Type B pancreatic cell (in vitro differentiated cells): ENCODE measurements at regions not wholly inside any gene's neighbourhood (a gene's known extent, or its start where the extent isn't known, plus 50 kb on each side); places are given as distances from the start of the nearest gene placed in this dataset.

Experiments
- DNase-seq: peaks from one replicate; pipeline ENCODE4 v3.0.0; 2021; ENCODE audit warnings: mixed read lengths; ENCODE audit not compliant: unreplicated experiment; ENCODE audit errors: extremely low spot score
- H3K27ac Mint-ChIP-seq: 2 replicates; pipeline ENCODE4 v1.8.0; 2021; ENCODE audit warnings: mild to moderate bottlenecking, mixed read lengths
- H3K27me3 Mint-ChIP-seq: 2 replicates; pipeline ENCODE4 v1.8.0; 2021; ENCODE audit warnings: mixed read lengths
- H3K36me3 Mint-ChIP-seq: 2 replicates; pipeline ENCODE4 v1.8.0; 2021; ENCODE audit warnings: mixed read lengths
- H3K4me1 Mint-ChIP-seq: one replicate; pipeline ENCODE4 v1.8.0; 2021; ENCODE audit warnings: mixed read lengths; ENCODE audit not compliant: unreplicated experiment
- H3K4me3 Mint-ChIP-seq: 2 replicates; pipeline ENCODE4 v1.8.0; 2021; ENCODE audit warnings: mild to moderate bottlenecking, mixed read lengths
- H3K9me3 Mint-ChIP-seq: 2 replicates; pipeline ENCODE4 v1.8.0; 2021; ENCODE audit warnings: mixed read lengths
- TF ChIP-seq, protein P1 (sequence below): fragments of 200-600 bp; sonication (generic); conservative IDR thresholded peaks from 2 replicates; pipeline ENCODE4 v1.5.0; 2021; ENCODE audit warnings: antibody characterized with exemption, mild to moderate bottlenecking

DNA sequence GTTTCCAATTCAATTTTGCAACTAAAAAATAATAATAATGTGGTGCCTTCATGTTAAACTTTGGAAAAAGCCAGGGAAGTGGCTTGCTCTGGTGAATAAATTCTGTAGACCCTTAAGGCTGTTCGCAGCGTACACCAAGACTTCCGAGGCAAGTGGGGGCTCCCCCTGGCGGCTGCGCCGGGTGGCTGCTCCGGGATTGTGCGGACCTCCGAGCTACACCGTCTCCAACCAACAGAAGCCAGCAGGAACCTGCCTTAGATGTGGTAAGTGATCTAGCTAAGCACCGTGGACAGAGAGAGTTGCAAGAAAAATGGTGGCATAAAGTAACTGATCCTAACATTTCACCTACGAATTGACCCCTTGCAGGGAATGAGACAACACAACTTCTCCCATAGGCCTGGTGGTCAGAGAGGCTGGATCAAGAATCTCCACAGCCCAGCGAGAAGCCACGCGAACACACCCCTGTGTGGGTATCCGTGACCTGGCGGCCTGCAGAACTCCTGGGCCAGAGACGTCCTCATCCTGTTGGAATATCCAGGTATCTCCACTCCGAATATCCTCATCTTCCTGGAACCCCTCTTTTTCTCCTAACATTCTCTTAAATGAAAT is 69.6 kb downstream of the TBXT start:
- H3K4me3 Mint-ChIP-seq: peak overlapping the region; percentile 85
- peaks cover 6% of the 10 kb centered on the region for H3K9me3 Mint-ChIP-seq
- H3K36me3 Mint-ChIP-seq: no peaks in the 10 kb centered on the region
- no peak overlapping the region for H3K27ac Mint-ChIP-seq
- no peaks in the 10 kb centered on the region for H3K4me1 Mint-ChIP-seq
- peaks cover 21% of the 10 kb centered on the region for H3K27me3 Mint-ChIP-seq
- TF ChIP-seq, protein P1, sequence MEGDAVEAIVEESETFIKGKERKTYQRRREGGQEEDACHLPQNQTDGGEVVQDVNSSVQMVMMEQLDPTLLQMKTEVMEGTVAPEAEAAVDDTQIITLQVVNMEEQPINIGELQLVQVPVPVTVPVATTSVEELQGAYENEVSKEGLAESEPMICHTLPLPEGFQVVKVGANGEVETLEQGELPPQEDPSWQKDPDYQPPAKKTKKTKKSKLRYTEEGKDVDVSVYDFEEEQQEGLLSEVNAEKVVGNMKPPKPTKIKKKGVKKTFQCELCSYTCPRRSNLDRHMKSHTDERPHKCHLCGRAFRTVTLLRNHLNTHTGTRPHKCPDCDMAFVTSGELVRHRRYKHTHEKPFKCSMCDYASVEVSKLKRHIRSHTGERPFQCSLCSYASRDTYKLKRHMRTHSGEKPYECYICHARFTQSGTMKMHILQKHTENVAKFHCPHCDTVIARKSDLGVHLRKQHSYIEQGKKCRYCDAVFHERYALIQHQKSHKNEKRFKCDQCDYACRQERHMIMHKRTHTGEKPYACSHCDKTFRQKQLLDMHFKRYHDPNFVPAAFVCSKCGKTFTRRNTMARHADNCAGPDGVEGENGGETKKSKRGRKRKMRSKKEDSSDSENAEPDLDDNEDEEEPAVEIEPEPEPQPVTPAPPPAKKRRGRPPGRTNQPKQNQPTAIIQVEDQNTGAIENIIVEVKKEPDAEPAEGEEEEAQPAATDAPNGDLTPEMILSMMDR: peak; percentile 98
- peak; percentile 87 for DNase-seq

DNA sequence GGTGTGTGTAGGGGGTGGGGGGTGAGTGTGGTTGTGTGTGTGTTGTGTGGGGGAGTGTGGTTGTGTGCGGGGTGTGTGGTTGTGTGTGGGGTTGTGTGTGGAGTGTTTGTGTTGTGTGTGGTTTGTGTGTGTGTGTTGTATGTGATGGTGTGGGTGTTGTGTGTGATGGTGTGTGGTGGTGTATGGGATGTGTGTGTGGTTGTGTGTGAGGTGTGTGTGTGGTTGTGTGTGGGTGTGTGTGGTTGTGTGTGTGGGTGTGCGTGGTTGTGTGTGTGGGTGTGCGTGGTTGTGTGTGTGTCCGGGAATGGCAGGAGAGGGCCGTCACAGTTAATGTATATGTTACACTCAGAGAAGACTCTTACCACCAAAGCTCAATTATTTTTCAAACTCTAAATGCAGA is 79.8 kb downstream of the TBXT start:
- no peak for DNase-seq
- no peaks in the 10 kb centered on the region for H3K36me3 Mint-ChIP-seq
- TF ChIP-seq, protein P1: no peak
- H3K27ac Mint-ChIP-seq: no peak overlapping the region
- H3K9me3 Mint-ChIP-seq: peaks cover 6% of the 10 kb centered on the region
- peaks cover 6% of the 10 kb centered on the region for H3K27me3 Mint-ChIP-seq
- H3K4me1 Mint-ChIP-seq: no peaks in the 10 kb centered on the region
- no peak overlapping the region for H3K4me3 Mint-ChIP-seq

- Mint-ChIP-seq H3K27ac (no peak overlapping the region), H3K27me3 (peaks cover 6% of the 10 kb centered on the region), H3K4me1 (no peaks in the 10 kb centered on the region), H3K9me3 (peaks cover 6% of the 10 kb centered on the region), H3K4me3 (no peak overlapping the region), H3K36me3 (no peaks in the 10 kb centered on the region)
- TF ChIP-seq, protein P1: no peak
- DNase-seq: no peak
These were observed 80.4 kb downstream of the TBXT start for GRCh38 chr6:166087246-166087645.

GRCh38 chr6:166085500-166085899 is 82.2 kb downstream of the TBXT start:
- no peak overlapping the region for H3K27ac Mint-ChIP-seq
- TF ChIP-seq, protein P1: no peak
- H3K36me3 Mint-ChIP-seq: no peaks in the 10 kb centered on the region
- DNase-seq: no peak
- H3K27me3 Mint-ChIP-seq: peaks cover 5% of the 10 kb centered on the region
- H3K9me3 Mint-ChIP-seq: no peaks in the 10 kb centered on the region
- no peaks in the 10 kb centered on the region for H3K4me1 Mint-ChIP-seq
- H3K4me3 Mint-ChIP-seq: no peak overlapping the region

DNA sequence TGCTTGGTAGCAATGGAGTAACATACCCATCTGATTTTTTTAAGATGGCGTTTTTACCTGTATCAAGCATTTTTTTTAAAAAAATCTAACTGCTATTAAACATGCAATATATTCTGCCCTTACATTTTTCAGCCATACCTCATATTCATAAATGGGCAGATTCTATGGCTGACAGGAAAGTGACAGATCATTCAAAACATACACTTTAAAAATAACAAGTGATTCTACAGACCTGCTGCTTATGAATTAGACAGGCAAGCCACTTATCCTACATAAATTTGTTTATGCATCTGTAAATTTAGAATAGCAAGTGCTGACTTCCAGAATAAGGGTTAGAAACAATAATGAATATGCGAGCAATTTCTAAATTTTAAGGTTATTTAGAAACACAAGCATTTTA is 82.7 kb downstream of the TBXT start:
- Mint-ChIP-seq H3K27ac (no peak overlapping the region), H3K4me3 (no peak overlapping the region), H3K9me3 (no peaks in the 10 kb centered on the region), H3K4me1 (no peaks in the 10 kb centered on the region), H3K27me3 (peaks cover 6% of the 10 kb centered on the region), H3K36me3 (no peaks in the 10 kb centered on the region)
- DNase-seq: no peak
- TF ChIP-seq, protein P1: no peak

DNA sequence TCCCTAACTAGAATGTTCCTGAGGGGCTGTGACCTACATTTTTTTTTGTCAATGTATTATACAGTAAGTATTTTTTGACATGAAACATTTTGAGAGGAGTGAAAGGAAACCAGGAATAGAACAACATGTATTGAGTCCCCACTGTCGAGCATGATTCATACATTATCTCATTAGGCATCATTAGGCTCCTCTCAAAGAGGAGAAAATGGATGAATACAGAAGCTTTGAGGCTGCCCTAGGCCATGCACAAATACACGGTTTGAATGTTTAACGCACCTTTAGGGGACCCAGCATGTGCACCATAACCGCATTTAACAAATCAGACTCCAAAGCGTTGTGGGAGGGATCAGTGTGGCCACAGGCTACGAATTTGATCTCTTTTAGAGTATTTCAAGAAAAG is 87.8 kb downstream of the TBXT start:
- Mint-ChIP-seq H3K4me1 (no peaks in the 10 kb centered on the region), H3K27ac (no peak overlapping the region), H3K4me3 (no peak overlapping the region), H3K9me3 (no peaks in the 10 kb centered on the region), H3K36me3 (no peaks in the 10 kb centered on the region), H3K27me3 (peaks cover 15% of the 10 kb centered on the region)
- TF ChIP-seq, protein P1: no peak
- no peak for DNase-seq
